GM23248 (cell line): ENCODE measurements at regions not wholly inside any gene's neighbourhood (a gene's known extent, or its start where the extent isn't known, plus 50 kb on each side); places are given as distances from the start of the nearest gene placed in this dataset.

Experiments
- EZH2 ChIP-seq: fragments of 200-600 bp; sonication (generic); IDR thresholded peaks from 2 replicates; pipeline ENCODE4 v1.6.1; 2018; ENCODE audit warnings: antibody characterized with exemption, mild to moderate bottlenecking; ENCODE audit not compliant: insufficient read depth, poor library complexity, severe bottlenecking
- EZH2phosphoT487 ChIP-seq: fragments of 200-600 bp; sonication (generic); IDR thresholded peaks from 2 replicates; pipeline ENCODE4 v1.6.1; 2018; ENCODE audit warnings: antibody characterized with exemption, moderate library complexity, mild to moderate bottlenecking, low read depth; ENCODE audit not compliant: insufficient read depth

- TF ChIP-seq EZH2phosphoT487: no peak
- TF ChIP-seq EZH2: no peak
Measured at GRCh38 chr2:142462306-142462705, 331.5 kb upstream of the LRP1B start.
